GM12891 (cell line): ENCODE measurements at regions not wholly inside any gene's neighbourhood (a gene's known extent, or its start where the extent isn't known, plus 50 kb on each side); places are given as distances from the start of the nearest gene placed in this dataset.

Experiments
- PAX5 ChIP-seq: IDR thresholded peaks from 2 replicates; pipeline ENCODE4 v1.6.1; 2011; ENCODE audit warnings: low read length, moderate library complexity, mild to moderate bottlenecking; ENCODE audit not compliant: insufficient read depth, severe bottlenecking
- POLR2A ChIP-seq: IDR thresholded peaks from 2 replicates; pipeline ENCODE4 v1.6.1; 2011; ENCODE audit warnings: low read depth, low read length, control low read depth
- POLR2AphosphoS5 ChIP-seq: IDR thresholded peaks from 2 replicates; pipeline ENCODE4 v1.6.1; 2011; ENCODE audit warnings: low read depth, low read length, control low read depth
- TAF1 ChIP-seq: IDR thresholded peaks from 2 replicates; pipeline ENCODE4 v1.6.1; 2011; ENCODE audit warnings: low read depth, low read length, control low read depth

- TF ChIP-seq POLR2AphosphoS5: no peak
- no peak for TF ChIP-seq POLR2A
- no peak for TF ChIP-seq TAF1
- TF ChIP-seq PAX5: no peak
These were observed 106.8 kb downstream of the PHETA1 start for GRCh38 chr12:111261911-111262676.
